Liver (tissue), 8 donors: ENCODE measurements at regions not wholly inside any gene's neighbourhood (a gene's known extent, or its start where the extent isn't known, plus 50 kb on each side); places are given as distances from the start of the nearest gene placed in this dataset.

Source experiments
- DNase-seq: peaks from one replicate; pipeline ENCODE4 v3.0.0-alpha.2; 2017; ENCODE audit warnings: low spot score
- H3K27ac ChIP-seq, 2 donors: one replicate each; pipeline ENCODE4 v1.7.0; 2013; ENCODE audit warnings: inconsistent platforms in 2 of 2, low read length in 2 of 2, control low read depth in 1 of 2, low read depth in 1 of 2, mild to moderate bottlenecking in 1 of 2
- H3K27me3 ChIP-seq, 4 donors: one replicate each; pipeline versions ENCODE4 v1.6.1 to v1.7.0; 2013; ENCODE audit warnings: low read length in 3 of 4, inconsistent platforms in 1 of 4, mild to moderate bottlenecking in 1 of 4, moderate library complexity in 1 of 4; ENCODE audit not compliant: control insufficient read depth in 4 of 4, insufficient read depth in 4 of 4
- H3K36me3 ChIP-seq, 4 donors: one replicate each; pipeline versions ENCODE4 v1.6.1 to v1.7.0; 2013; ENCODE audit warnings: low read length in 3 of 4, mild to moderate bottlenecking in 3 of 4, low read depth in 1 of 4, moderate library complexity in 1 of 4; ENCODE audit not compliant: control insufficient read depth in 4 of 4, insufficient read depth in 3 of 4
- H3K4me1 ChIP-seq, 4 donors: one replicate each; pipeline versions ENCODE4 v1.6.1 to v1.7.0; 2013; ENCODE audit warnings: low read length in 3 of 4, mild to moderate bottlenecking in 3 of 4, moderate library complexity in 1 of 4; ENCODE audit not compliant: control insufficient read depth in 4 of 4, insufficient read depth in 4 of 4
- H3K4me3 ChIP-seq, 3 donors: one replicate each; pipeline versions ENCODE4 v1.6.1 to v1.7.0; 2013; ENCODE audit warnings: low read length in 3 of 3, control low read depth in 1 of 3, low read depth in 1 of 3, mild to moderate bottlenecking in 1 of 3
- H3K9ac ChIP-seq, 2 donors: one replicate each; pipeline ENCODE4 v1.7.0; 2013; ENCODE audit warnings: low read length in 2 of 2, mild to moderate bottlenecking in 2 of 2, moderate library complexity in 2 of 2, control low read depth in 1 of 2, low read depth in 1 of 2
- H3K9me3 ChIP-seq, 4 donors: one replicate each; pipeline versions ENCODE4 v1.6.1 to v1.7.0; 2013; ENCODE audit warnings: low read length in 3 of 4; ENCODE audit not compliant: control insufficient read depth in 4 of 4
- EGR1 ChIP-seq, 2 donors: IDR thresholded peaks; 2 replicates each; pipeline ENCODE4 v1.6.1; 2016 to 2018; ENCODE audit warnings: antibody characterized with exemption in 2 of 2, low read depth in 2 of 2
- FOXA1 ChIP-seq: IDR thresholded peaks from 2 replicates; pipeline ENCODE4 v1.6.1; 2016; ENCODE audit warnings: antibody characterized with exemption
- FOXA2 ChIP-seq: IDR thresholded peaks from 2 replicates; pipeline ENCODE4 v1.6.1; 2016; ENCODE audit warnings: antibody characterized with exemption
- GABPA ChIP-seq, 2 donors: IDR thresholded peaks in 1 of 2; conservative IDR thresholded peaks in 1 of 2; 2 replicates each; pipeline ENCODE4 v1.6.1; 2016; ENCODE audit warnings: antibody characterized with exemption in 2 of 2, mild to moderate bottlenecking in 1 of 2, moderate library complexity in 1 of 2
- HNF4A ChIP-seq, 2 donors: conservative IDR thresholded peaks; 2 replicates each; pipeline ENCODE4 v1.6.1; 2016; ENCODE audit warnings: antibody characterized with exemption in 2 of 2, mild to moderate bottlenecking in 2 of 2
- HNF4G ChIP-seq: IDR thresholded peaks from 2 replicates; pipeline ENCODE4 v1.6.1; 2016; ENCODE audit warnings: antibody characterized with exemption
- JUND ChIP-seq, 2 donors: IDR thresholded peaks; 2 replicates each; pipeline ENCODE4 v1.6.1; 2016; ENCODE audit warnings: antibody characterized with exemption in 2 of 2
- NR2F2 ChIP-seq: IDR thresholded peaks from 2 replicates; pipeline ENCODE4 v1.6.1; 2016; ENCODE audit warnings: antibody characterized with exemption
- RXRA ChIP-seq, 2 donors: IDR thresholded peaks; 2 replicates each; pipeline ENCODE4 v1.6.1; 2017 to 2018; ENCODE audit warnings: antibody characterized with exemption in 2 of 2, mild to moderate bottlenecking in 1 of 2
- SP1 ChIP-seq: IDR thresholded peaks from 2 replicates; pipeline ENCODE4 v1.6.1; 2018; ENCODE audit warnings: antibody characterized with exemption, mild to moderate bottlenecking
- TAF1 ChIP-seq: conservative IDR thresholded peaks from 2 replicates; pipeline ENCODE4 v1.6.1; 2016; ENCODE audit warnings: antibody characterized with exemption, mild to moderate bottlenecking
- YY1 ChIP-seq: IDR thresholded peaks from 2 replicates; pipeline ENCODE4 v1.6.1; 2016; ENCODE audit warnings: antibody characterized with exemption, mild to moderate bottlenecking
- WGBS: extraction: QIAGEN DNeasy Blood & Tissue Kit; methylation state at CpG from one replicate; pipeline ENCODE4 v1.1.7; 2013; 5-methylcytosine and 5-hydroxymethylcytosine counted together
- TF ChIP-seq, protein P1 (sequence below): IDR thresholded peaks from 2 replicates; pipeline ENCODE4 v1.6.1; 2016; ENCODE audit warnings: antibody characterized with exemption, mild to moderate bottlenecking
- TF ChIP-seq, protein P2 (sequence below): fragments of 150-350 bp; IDR thresholded peaks from 2 replicates; pipeline ENCODE4 v1.5.1; 2017; ENCODE audit warnings: improper control_type of control experiment, low read depth, low read length; ENCODE audit not compliant: missing input control
- TF ChIP-seq, protein P3 (sequence below): IDR thresholded peaks from 2 replicates; pipeline ENCODE4 v1.6.1; 2016; ENCODE audit warnings: antibody characterized with exemption
- TF ChIP-seq, protein P4 (sequence below): IDR thresholded peaks from 2 replicates; pipeline ENCODE4 v1.6.1; 2016; ENCODE audit warnings: antibody characterized with exemption
- donor health status: healthy.
- donor health status: healthy.
- donor health status: healthy.
- donor health status: healthy.
- donor health status: healthy.

DNA sequence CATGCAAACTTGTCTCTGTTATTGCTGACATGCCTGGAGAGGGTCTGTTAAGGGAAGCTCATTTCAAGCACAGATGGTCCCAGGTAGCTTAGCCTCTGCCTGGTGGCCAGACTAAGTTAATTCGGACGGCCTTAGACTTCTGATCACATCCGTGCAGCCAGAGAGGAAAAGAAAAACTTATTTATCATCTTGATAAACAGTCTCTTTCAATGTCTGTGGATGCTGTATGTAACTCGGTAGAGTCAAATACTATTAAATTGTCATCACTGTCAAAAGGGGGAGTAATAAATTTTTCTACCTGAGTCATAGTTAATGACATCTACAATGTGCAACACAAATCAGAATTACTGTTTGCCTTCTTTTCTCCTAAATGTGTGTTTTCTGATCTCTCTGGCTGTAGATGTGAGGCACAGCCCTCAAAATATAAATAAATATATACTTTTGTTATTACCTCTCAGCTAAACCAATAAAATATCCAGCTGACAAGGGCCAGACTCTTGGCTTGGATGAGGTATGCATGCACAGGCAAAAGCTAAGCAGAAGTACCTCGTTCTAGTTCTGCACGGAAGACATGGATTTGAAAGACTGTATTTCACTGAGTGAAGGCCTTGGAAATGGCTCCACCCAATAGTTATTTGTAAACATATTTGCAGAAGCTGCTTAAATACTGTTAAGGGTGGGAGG is 530.0 kb downstream of the TAFA4 start:
- TF ChIP-seq, protein P1, sequence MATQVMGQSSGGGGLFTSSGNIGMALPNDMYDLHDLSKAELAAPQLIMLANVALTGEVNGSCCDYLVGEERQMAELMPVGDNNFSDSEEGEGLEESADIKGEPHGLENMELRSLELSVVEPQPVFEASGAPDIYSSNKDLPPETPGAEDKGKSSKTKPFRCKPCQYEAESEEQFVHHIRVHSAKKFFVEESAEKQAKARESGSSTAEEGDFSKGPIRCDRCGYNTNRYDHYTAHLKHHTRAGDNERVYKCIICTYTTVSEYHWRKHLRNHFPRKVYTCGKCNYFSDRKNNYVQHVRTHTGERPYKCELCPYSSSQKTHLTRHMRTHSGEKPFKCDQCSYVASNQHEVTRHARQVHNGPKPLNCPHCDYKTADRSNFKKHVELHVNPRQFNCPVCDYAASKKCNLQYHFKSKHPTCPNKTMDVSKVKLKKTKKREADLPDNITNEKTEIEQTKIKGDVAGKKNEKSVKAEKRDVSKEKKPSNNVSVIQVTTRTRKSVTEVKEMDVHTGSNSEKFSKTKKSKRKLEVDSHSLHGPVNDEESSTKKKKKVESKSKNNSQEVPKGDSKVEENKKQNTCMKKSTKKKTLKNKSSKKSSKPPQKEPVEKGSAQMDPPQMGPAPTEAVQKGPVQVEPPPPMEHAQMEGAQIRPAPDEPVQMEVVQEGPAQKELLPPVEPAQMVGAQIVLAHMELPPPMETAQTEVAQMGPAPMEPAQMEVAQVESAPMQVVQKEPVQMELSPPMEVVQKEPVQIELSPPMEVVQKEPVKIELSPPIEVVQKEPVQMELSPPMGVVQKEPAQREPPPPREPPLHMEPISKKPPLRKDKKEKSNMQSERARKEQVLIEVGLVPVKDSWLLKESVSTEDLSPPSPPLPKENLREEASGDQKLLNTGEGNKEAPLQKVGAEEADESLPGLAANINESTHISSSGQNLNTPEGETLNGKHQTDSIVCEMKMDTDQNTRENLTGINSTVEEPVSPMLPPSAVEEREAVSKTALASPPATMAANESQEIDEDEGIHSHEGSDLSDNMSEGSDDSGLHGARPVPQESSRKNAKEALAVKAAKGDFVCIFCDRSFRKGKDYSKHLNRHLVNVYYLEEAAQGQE = no peak
- TF ChIP-seq HNF4G (no peak), YY1 (no peak), EGR1 (IDR thresholded peaks at IDR 0.05; ENCODE audit: low read depth in 2 of 2) (no peak), TAF1 (no peak), FOXA2 (no peak), GABPA (IDR thresholded peaks at IDR 0.05 in 1 of 2, conservative IDR thresholded peaks at IDR 0.05 in 1 of 2) (no peak), HNF4A (conservative IDR thresholded peaks at IDR 0.05) (no peak), FOXA1 (no peak), JUND (IDR thresholded peaks at IDR 0.05) (no peak), SP1 (no peak), NR2F2 (no peak)
- TF ChIP-seq, protein P2, sequence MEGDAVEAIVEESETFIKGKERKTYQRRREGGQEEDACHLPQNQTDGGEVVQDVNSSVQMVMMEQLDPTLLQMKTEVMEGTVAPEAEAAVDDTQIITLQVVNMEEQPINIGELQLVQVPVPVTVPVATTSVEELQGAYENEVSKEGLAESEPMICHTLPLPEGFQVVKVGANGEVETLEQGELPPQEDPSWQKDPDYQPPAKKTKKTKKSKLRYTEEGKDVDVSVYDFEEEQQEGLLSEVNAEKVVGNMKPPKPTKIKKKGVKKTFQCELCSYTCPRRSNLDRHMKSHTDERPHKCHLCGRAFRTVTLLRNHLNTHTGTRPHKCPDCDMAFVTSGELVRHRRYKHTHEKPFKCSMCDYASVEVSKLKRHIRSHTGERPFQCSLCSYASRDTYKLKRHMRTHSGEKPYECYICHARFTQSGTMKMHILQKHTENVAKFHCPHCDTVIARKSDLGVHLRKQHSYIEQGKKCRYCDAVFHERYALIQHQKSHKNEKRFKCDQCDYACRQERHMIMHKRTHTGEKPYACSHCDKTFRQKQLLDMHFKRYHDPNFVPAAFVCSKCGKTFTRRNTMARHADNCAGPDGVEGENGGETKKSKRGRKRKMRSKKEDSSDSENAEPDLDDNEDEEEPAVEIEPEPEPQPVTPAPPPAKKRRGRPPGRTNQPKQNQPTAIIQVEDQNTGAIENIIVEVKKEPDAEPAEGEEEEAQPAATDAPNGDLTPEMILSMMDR = no peak
- H3K9ac ChIP-seq = no peak overlapping the region
- DNase-seq = no peak
- H3K9me3 ChIP-seq = no peaks in the 10 kb centered on the region
- H3K4me1 ChIP-seq = no peaks in the 10 kb centered on the region
- H3K27ac ChIP-seq = no peak overlapping the region
- H3K27me3 ChIP-seq = peaks cover 0 to 3% (median 0%) of the 10 kb centered on the region in 4 donors
- H3K4me3 ChIP-seq = no peak overlapping the region
- no peaks in the 10 kb centered on the region for H3K36me3 ChIP-seq
- WGBS = 79% methylated on average over 6 of the region's 6 CpGs

DNA sequence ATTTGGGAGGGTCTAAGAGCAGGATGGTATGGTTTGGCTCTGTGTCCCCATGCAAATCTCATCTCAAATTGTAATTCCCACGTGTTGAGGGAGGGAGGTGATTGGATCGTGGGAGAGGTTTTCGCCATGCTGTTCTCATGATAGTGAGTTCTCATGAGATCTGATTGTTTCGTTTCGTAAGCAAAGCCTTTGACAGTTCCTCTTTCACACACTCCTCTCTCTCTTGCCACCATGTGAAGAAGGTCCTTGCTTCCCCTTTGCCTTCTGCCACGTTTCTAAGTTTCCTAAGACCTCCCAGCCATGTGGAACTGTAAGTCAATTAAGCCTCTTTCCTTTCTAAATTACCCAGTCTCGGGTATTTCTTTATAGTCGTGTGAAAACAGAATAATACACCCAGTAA is 553.7 kb downstream of the TAFA4 start:
- DNase-seq = no peak
- Histone ChIP-seq H3K27me3 (no peaks in the 10 kb centered on the region), H3K27ac (no peak overlapping the region), H3K4me1 (no peaks in the 10 kb centered on the region), H3K4me3 (no peak overlapping the region), H3K9me3 (peaks cover 0 to 2% (median 0%) of the 10 kb centered on the region in 4 donors), H3K36me3 (no peaks in the 10 kb centered on the region), H3K9ac (no peak overlapping the region)
- TF ChIP-seq RXRA (IDR thresholded peaks at IDR 0.05) (no peak), HNF4A (conservative IDR thresholded peaks at IDR 0.05) (no peak), GABPA (IDR thresholded peaks at IDR 0.05 in 1 of 2, conservative IDR thresholded peaks at IDR 0.05 in 1 of 2) (no peak), HNF4G (no peak)
- TF ChIP-seq, protein P3, sequence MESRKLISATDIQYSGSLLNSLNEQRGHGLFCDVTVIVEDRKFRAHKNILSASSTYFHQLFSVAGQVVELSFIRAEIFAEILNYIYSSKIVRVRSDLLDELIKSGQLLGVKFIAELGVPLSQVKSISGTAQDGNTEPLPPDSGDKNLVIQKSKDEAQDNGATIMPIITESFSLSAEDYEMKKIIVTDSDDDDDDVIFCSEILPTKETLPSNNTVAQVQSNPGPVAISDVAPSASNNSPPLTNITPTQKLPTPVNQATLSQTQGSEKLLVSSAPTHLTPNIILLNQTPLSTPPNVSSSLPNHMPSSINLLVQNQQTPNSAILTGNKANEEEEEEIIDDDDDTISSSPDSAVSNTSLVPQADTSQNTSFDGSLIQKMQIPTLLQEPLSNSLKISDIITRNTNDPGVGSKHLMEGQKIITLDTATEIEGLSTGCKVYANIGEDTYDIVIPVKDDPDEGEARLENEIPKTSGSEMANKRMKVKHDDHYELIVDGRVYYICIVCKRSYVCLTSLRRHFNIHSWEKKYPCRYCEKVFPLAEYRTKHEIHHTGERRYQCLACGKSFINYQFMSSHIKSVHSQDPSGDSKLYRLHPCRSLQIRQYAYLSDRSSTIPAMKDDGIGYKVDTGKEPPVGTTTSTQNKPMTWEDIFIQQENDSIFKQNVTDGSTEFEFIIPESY = no peak
- TF ChIP-seq, protein P4, sequence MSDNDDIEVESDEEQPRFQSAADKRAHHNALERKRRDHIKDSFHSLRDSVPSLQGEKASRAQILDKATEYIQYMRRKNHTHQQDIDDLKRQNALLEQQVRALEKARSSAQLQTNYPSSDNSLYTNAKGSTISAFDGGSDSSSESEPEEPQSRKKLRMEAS = no peak
- 75% methylated on average over 8 of the region's 8 CpGs for WGBS
